ENCODE measurements at regions not wholly inside any gene's neighbourhood (a gene's known extent, or its start where the extent isn't known, plus 50 kb on each side); places are given as distances from the start of the nearest gene placed in this dataset.
A peak's percentile ranks its signal among the peaks of the same experiment; 100 is the strongest.
"Not testable (repeated sequence)": the region's sequence is repeated elsewhere in the genome, so short reads cannot be mapped to it uniquely, and the experiment has no call there.

DNA sequence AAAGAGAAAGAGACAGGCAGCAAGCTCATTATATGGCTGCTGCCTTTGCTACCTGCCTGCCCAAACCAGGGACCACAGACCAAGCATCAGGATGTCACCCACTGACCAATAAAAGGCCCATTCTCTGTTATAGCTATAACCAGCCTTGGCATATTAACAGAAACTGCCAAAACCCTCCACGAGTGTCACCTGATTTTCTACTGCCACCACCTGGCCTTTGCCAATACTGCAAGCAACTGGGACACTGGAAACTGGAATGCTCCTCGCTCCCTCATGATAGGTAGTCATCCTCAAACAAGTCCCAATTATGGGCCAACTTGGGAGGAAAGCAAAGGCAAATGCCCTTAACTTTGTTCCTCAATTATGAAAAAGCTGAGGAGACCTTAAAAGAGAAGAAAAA is 76.0 kb downstream of the SPIN4 start:
- DNase-seq (ENCODE audit: extremely low spot score, unreplicated experiment), result no peak
- H3K27me3 Mint-ChIP-seq, result no peaks in the 10 kb centered on the region
- H3K27ac Mint-ChIP-seq, result no peak overlapping the region
- no peak overlapping the region for H3K4me3 Mint-ChIP-seq
- TF ChIP-seq, protein P1, sequence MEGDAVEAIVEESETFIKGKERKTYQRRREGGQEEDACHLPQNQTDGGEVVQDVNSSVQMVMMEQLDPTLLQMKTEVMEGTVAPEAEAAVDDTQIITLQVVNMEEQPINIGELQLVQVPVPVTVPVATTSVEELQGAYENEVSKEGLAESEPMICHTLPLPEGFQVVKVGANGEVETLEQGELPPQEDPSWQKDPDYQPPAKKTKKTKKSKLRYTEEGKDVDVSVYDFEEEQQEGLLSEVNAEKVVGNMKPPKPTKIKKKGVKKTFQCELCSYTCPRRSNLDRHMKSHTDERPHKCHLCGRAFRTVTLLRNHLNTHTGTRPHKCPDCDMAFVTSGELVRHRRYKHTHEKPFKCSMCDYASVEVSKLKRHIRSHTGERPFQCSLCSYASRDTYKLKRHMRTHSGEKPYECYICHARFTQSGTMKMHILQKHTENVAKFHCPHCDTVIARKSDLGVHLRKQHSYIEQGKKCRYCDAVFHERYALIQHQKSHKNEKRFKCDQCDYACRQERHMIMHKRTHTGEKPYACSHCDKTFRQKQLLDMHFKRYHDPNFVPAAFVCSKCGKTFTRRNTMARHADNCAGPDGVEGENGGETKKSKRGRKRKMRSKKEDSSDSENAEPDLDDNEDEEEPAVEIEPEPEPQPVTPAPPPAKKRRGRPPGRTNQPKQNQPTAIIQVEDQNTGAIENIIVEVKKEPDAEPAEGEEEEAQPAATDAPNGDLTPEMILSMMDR (conservative IDR thresholded peaks at IDR 0.05), result peak; percentile 59
- no peaks in the 10 kb centered on the region for H3K9me3 Mint-ChIP-seq
- H3K36me3 Mint-ChIP-seq, result no peaks in the 10 kb centered on the region
- H3K4me1 Mint-ChIP-seq (ENCODE audit: unreplicated experiment), result no peaks in the 10 kb centered on the region

DNA sequence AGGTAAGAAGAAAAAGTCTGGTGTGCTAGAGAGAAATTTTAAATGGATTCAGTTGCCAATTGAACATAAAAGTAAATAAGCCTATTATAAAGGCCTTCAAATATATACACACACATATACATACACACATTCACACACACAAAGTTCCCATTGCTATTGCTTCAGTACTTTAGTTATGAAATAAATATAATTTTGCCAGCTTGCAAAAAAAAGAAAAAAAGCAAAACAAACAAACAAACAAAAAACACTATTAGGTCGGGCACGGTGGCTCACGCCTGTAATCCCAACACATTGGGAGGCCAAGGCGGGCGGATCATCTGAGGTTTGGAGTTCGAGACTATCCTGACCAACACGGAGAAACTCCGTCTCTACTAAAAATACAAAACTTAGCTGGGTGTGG is 80.3 kb downstream of the SPIN4 start:
- no peak overlapping the region for H3K27ac Mint-ChIP-seq

DNA sequence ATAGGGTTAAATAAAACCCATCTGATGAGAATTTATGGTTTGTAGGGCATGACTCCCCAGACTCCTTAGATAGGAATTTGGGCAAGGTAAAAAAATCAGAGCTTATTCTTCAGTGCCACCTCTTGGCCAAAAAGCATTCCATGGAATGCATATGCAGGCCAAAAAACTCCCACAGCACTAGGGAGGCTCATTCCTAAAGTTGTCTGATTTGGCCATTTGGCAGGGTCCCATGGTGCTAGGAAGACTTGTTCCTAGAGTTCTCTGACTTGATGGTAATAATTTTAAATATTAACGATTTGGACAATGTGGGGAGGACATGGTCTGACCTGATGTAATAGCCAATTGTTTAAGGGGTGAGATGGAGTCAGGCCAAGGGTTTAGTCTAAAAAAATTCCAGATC is 93.0 kb downstream of the SPIN4 start:
- TF ChIP-seq, protein P1 (conservative IDR thresholded peaks at IDR 0.05), result no peak
- no peak for DNase-seq (ENCODE audit: extremely low spot score, unreplicated experiment)
- no peaks in the 10 kb centered on the region for H3K27me3 Mint-ChIP-seq
- no peaks in the 10 kb centered on the region for H3K36me3 Mint-ChIP-seq
- no peak overlapping the region for H3K4me3 Mint-ChIP-seq
- H3K27ac Mint-ChIP-seq, result no peak overlapping the region
- no peaks in the 10 kb centered on the region for H3K4me1 Mint-ChIP-seq (ENCODE audit: unreplicated experiment)
- H3K9me3 Mint-ChIP-seq, result no peaks in the 10 kb centered on the region

More for the DNA sequence above, 80.3 kb downstream of the SPIN4 start:
- no peaks in the 10 kb centered on the region for H3K27me3 Mint-ChIP-seq
- no peaks in the 10 kb centered on the region for H3K4me1 Mint-ChIP-seq (ENCODE audit: unreplicated experiment)
- no peak overlapping the region for H3K4me3 Mint-ChIP-seq
- no peaks in the 10 kb centered on the region for H3K36me3 Mint-ChIP-seq
- no peaks in the 10 kb centered on the region for H3K9me3 Mint-ChIP-seq
- DNase-seq (ENCODE audit: extremely low spot score, unreplicated experiment), result no peak
- TF ChIP-seq, protein P1 (conservative IDR thresholded peaks at IDR 0.05), result no peak

DNA sequence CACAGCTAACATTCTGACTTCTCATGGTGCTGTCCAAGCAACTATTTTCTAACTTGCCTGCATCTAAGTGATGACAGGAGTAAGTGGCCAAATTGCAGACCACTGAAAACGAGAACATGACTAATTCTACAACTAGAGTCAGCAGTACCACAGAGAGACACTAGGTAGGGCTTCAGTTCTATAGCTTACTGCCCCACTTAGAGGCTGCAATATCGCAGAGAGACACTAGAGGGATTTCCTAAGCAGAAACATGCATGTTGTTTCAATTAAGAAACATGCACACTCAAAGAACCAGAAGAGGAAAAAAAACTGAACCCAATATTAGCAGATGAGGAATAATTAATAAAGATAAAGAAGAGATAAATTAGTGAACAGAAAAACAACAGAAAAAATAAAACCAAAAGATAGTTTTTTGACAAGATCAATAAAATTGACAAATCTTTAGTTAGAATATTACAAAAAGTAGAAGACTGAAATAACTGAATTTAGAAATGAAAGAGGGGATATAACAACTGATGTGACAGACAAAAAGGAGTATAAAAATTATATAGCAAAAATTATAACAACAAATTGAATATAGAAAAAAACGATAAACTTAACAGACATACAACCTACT is 100.8 kb downstream of the SPIN4 start:
- no peak overlapping the region for H3K4me3 Mint-ChIP-seq
- TF ChIP-seq, protein P1 (conservative IDR thresholded peaks at IDR 0.05), result peak; percentile 82
- H3K27ac Mint-ChIP-seq, result no peak overlapping the region
- no peak for DNase-seq (ENCODE audit: extremely low spot score, unreplicated experiment)
- H3K27me3 Mint-ChIP-seq, result no peaks in the 10 kb centered on the region
- H3K4me1 Mint-ChIP-seq (ENCODE audit: unreplicated experiment), result no peaks in the 10 kb centered on the region
- no peaks in the 10 kb centered on the region for H3K36me3 Mint-ChIP-seq
- H3K9me3 Mint-ChIP-seq, result no peaks in the 10 kb centered on the region

DNA sequence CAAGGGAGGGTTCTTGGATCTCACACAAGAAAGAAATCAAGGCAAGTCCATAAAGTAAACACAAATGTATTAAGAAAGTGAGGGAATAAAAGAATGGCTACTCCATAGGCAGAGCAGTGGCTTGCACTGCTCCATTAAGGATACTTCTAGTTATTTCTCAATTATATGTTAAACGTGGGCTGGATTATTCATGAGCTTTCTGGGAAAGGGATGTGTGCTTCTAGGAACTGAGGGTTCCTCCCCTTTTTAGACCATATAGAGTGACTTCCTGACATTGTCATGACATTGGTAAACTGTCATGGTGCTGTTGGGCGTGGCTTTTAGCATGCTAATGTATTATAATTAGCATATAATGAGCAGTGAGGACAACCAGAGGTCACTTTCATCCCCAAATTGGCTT is 108.4 kb downstream of the SPIN4 start:
- not testable (repeated sequence) for H3K27ac Mint-ChIP-seq; H3K36me3 Mint-ChIP-seq; DNase-seq (ENCODE audit: extremely low spot score, unreplicated experiment); H3K27me3 Mint-ChIP-seq; H3K4me3 Mint-ChIP-seq; H3K9me3 Mint-ChIP-seq; H3K4me1 Mint-ChIP-seq (ENCODE audit: unreplicated experiment)

- not testable (repeated sequence) for H3K4me1 Mint-ChIP-seq (ENCODE audit: unreplicated experiment); H3K9me3 Mint-ChIP-seq; DNase-seq (ENCODE audit: extremely low spot score, unreplicated experiment); H3K4me3 Mint-ChIP-seq; H3K27ac Mint-ChIP-seq; H3K27me3 Mint-ChIP-seq; H3K36me3 Mint-ChIP-seq
Observed at GRCh38 chrX:63235963-63236362, 115.2 kb downstream of the SPIN4 start.

GRCh38 chrX:63233013-63233412 is 118.1 kb downstream of the SPIN4 start:
- DNase-seq (ENCODE audit: extremely low spot score, unreplicated experiment); H3K27ac Mint-ChIP-seq; H3K4me1 Mint-ChIP-seq (ENCODE audit: unreplicated experiment); H3K27me3 Mint-ChIP-seq; H3K36me3 Mint-ChIP-seq; H3K4me3 Mint-ChIP-seq; H3K9me3 Mint-ChIP-seq: not testable (repeated sequence)

DNA sequence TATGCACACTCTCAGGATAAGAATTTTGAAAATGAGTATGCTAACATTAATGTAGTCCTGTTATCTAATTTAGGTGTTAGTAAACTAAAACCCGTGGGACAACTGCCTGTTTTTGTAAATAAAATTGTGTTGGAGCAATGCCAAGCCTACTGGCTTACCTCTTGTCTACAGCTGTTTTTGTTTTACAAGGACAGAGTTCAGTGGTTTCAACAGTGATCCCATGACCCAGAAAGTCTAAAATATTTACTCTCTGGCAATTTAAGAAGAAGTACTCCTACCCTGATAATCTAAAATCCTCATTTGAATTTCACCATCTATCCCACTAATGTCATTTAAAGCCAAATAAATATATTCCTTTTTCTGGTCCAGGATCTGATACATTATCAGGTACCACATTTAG is 132.9 kb downstream of the SPIN4 start:
- H3K9me3 Mint-ChIP-seq; H3K36me3 Mint-ChIP-seq; H3K27ac Mint-ChIP-seq; DNase-seq (ENCODE audit: extremely low spot score, unreplicated experiment); H3K27me3 Mint-ChIP-seq; H3K4me3 Mint-ChIP-seq; H3K4me1 Mint-ChIP-seq (ENCODE audit: unreplicated experiment): not testable (repeated sequence)

DNA sequence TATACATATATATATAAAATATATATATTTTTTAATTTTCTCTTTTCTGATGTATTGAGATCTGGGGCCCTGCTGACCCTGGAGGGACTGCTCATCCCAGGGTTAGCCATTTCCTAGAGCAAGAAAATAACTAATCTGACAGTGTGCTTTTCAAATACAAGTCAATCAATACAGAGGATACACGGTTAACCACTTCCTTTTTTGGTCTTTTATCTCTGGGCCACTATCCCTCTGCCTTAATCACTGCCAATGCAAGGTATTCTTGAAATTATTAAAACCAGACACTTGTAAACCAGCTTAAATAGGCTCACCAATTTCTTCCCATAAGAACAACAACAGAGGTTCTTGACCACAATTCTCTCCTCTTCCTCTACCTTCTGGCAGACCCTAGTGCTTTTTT is 133.6 kb downstream of the SPIN4 start:
- H3K27me3 Mint-ChIP-seq; H3K9me3 Mint-ChIP-seq; H3K36me3 Mint-ChIP-seq; DNase-seq (ENCODE audit: extremely low spot score, unreplicated experiment); H3K4me3 Mint-ChIP-seq; H3K4me1 Mint-ChIP-seq (ENCODE audit: unreplicated experiment); H3K27ac Mint-ChIP-seq: not testable (repeated sequence)

- H3K36me3 Mint-ChIP-seq; DNase-seq (ENCODE audit: extremely low spot score, unreplicated experiment); H3K27me3 Mint-ChIP-seq; H3K9me3 Mint-ChIP-seq; H3K4me1 Mint-ChIP-seq (ENCODE audit: unreplicated experiment); H3K4me3 Mint-ChIP-seq; H3K27ac Mint-ChIP-seq: not testable (repeated sequence)
Observed at GRCh38 chrX:63209645-63210044, 141.5 kb downstream of the SPIN4 start.

DNA sequence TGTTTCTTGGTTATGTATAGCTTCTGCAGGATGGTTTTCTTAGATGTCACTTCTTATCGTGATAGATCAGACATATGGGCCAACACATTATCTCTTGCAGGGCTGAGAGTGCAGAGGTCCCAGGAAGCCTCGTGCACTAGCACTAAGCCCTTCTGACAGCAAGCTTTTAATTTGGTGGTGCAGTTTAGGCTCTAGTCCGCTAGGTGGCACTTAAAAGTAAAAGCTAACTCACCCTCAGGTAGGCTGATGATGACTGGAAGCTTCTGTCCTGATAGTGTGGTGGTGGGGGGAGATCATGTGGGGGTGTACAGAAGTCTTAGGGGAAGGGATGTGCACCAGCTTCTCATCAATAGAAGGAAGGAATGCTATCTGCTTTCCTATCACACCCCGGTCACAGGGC is 142.0 kb downstream of the SPIN4 start:
- not testable (repeated sequence) for H3K4me3 Mint-ChIP-seq; H3K4me1 Mint-ChIP-seq (ENCODE audit: unreplicated experiment); H3K36me3 Mint-ChIP-seq; DNase-seq (ENCODE audit: extremely low spot score, unreplicated experiment); H3K9me3 Mint-ChIP-seq; H3K27me3 Mint-ChIP-seq; H3K27ac Mint-ChIP-seq
